ENCODE measurements at regions not wholly inside any gene's neighbourhood (a gene's known extent, or its start where the extent isn't known, plus 50 kb on each side); places are given as distances from the start of the nearest gene placed in this dataset.

- peak; percentile 51 for DNase-seq
Measured at GRCh38 chr7:130912862-130913638, 179.0 kb upstream of the KLF14 start.

- no peak for DNase-seq
Measured at GRCh38 chr7:130913639-130914553, 179.9 kb upstream of the KLF14 start.

GRCh38 chr7:130914554-130915294 is 180.7 kb upstream of the KLF14 start:
- DNase-seq = no peak

GRCh38 chr7:130917669-130918128 is 183.7 kb upstream of the KLF14 start:
- no peak for DNase-seq

- DNase-seq = no peak
Measured at GRCh38 chr7:130918129-130919052, 184.4 kb upstream of the KLF14 start.

- DNase-seq = no peak
Measured at GRCh38 chr7:130919316-130920103, 185.5 kb upstream of the KLF14 start.

- no peak for DNase-seq
Measured at GRCh38 chr7:130920122-130920521, 186.1 kb upstream of the KLF14 start.

- DNase-seq = peak; percentile 92
Measured at GRCh38 chr7:130921391-130922180, 187.6 kb upstream of the KLF14 start.

GRCh38 chr7:130922206-130923112 is 188.5 kb upstream of the KLF14 start:
- DNase-seq = no peak

GRCh38 chr7:130923365-130923764 is 189.4 kb upstream of the KLF14 start:
- DNase-seq = no peak

- DNase-seq = no peak
Measured at GRCh38 chr7:130923930-130924329, 189.9 kb upstream of the KLF14 start.

GRCh38 chr7:130925136-130925794 is 191.3 kb upstream of the KLF14 start:
- DNase-seq = no peak

- DNase-seq = no peak
Measured at GRCh38 chr7:130926001-130926691, 192.1 kb upstream of the KLF14 start.

- no peak for DNase-seq
Measured at GRCh38 chr7:130927062-130927461, 193.1 kb upstream of the KLF14 start.

GRCh38 chr7:130927564-130927963 is 193.6 kb upstream of the KLF14 start:
- DNase-seq = no peak

GRCh38 chr7:130929896-130930659 is 196.1 kb upstream of the KLF14 start:
- no peak for DNase-seq

GRCh38 chr7:130930681-130931080 is 196.7 kb upstream of the KLF14 start:
- DNase-seq = no peak

Measured in retina (tissue), 1 donor.